H1 (cell line): ENCODE measurements at regions not wholly inside any gene's neighbourhood (a gene's known extent, or its start where the extent isn't known, plus 50 kb on each side); places are given as distances from the start of the nearest gene placed in this dataset.

Experiments used
- CTCF ChIA-PET: fragments of 300-600 bp; sonication (Branson Sonifier 250); formaldehyde crosslinking; loops from one replicate; lab custom pipeline; 2021; ENCODE audit not compliant: partially characterized antibody; lab: Charles Lee
- POLR2A ChIA-PET: fragments of 300-600 bp; sonication (Branson Sonifier 250); formaldehyde crosslinking; loops from one replicate; lab custom pipeline; 2021; ENCODE audit warnings: inconsistent platforms; ENCODE audit not compliant: partially characterized antibody; lab: Charles Lee
- DNase-seq, 2 experiments: peaks; one replicate each; pipeline versions ENCODE4 v3.0.0 to v3.0.0-alpha.2; 2010 to 2022; ENCODE audit warnings: low spot score in 2 of 2, low read depth in 1 of 2, mixed read lengths in 1 of 2
- FAIRE-seq: peaks from 2 replicates; lab custom pipeline; 2011; peaks lifted over from hg19 to GRCh38; lab: Jason Lieb, UNC
- H2AFZ ChIP-seq: 2 replicates; pipeline ENCODE4 v1.8.1; 2012; ENCODE audit warnings: low read length, inconsistent platforms
- H2AK5ac ChIP-seq: 2 replicates; pipeline ENCODE4 v1.6.1; 2013; ENCODE audit warnings: low read depth, low read length
- H2BK120ac ChIP-seq: replicated peaks from 2 replicates; pipeline ENCODE3; 2013; ENCODE audit warnings: low read depth, low read length, inconsistent platforms
- H2BK12ac ChIP-seq: 2 replicates; pipeline ENCODE4 v1.6.1; 2013; ENCODE audit warnings: low read depth, low read length
- H2BK15ac ChIP-seq: 2 replicates; pipeline ENCODE4 v1.6.1; 2013; ENCODE audit warnings: low read length
- H2BK20ac ChIP-seq: 2 replicates; pipeline ENCODE4 v1.6.1; 2013; ENCODE audit warnings: low read length
- H2BK5ac ChIP-seq: 2 replicates; pipeline ENCODE4 v1.6.1; 2013; ENCODE audit warnings: low read depth, low read length
- H3K14ac ChIP-seq: 2 replicates; pipeline ENCODE4 v1.6.1; 2013; ENCODE audit warnings: inconsistent platforms; ENCODE audit not compliant: insufficient read length
- H3K18ac ChIP-seq: 2 replicates; pipeline ENCODE4 v1.6.1; 2013; ENCODE audit warnings: low read length; ENCODE audit errors: extremely low read depth
- H3K23ac ChIP-seq: 2 replicates; pipeline ENCODE4 v1.6.1; 2013; ENCODE audit warnings: inconsistent platforms; ENCODE audit not compliant: insufficient read length
- H3K23me2 ChIP-seq: 2 replicates; pipeline ENCODE4 v1.6.1; 2013; ENCODE audit warnings: low read depth, low read length
- H3K27ac ChIP-seq: 2 replicates; pipeline ENCODE4 v1.6.1; 2011; ENCODE audit warnings: low read depth, low read length, inconsistent platforms
- H3K27me3 ChIP-seq, 4 experiments: replicated peaks in 1 of 4; 1 replicate in 1 of 4; 2 replicates in 3 of 4; pipeline versions ENCODE4 v1.6.1 to v1.8.1; 2011 to 2013; ENCODE audit warnings: low read length in 3 of 4, mild to moderate bottlenecking in 3 of 4, inconsistent platforms in 2 of 4, mixed read lengths in 2 of 4, moderate library complexity in 1 of 4; ENCODE audit not compliant: control insufficient read depth in 3 of 4, insufficient read depth in 3 of 4; ENCODE audit errors: extremely low read depth in 1 of 4
- H3K36me3 ChIP-seq, 4 experiments: 2 replicates each; pipeline versions ENCODE4 v1.6.1 to v1.8.1; 2011 to 2013; ENCODE audit warnings: mild to moderate bottlenecking in 4 of 4, low read length in 3 of 4, moderate library complexity in 2 of 4, control low read depth in 1 of 4, inconsistent platforms in 1 of 4; ENCODE audit not compliant: insufficient read depth in 4 of 4, control insufficient read depth in 2 of 4
- H3K4ac ChIP-seq: replicated peaks from 2 replicates; pipeline ENCODE3; 2013; ENCODE audit warnings: low read length, low read depth, mixed read lengths, inconsistent platforms; ENCODE audit not compliant: insufficient read length
- H3K4me1 ChIP-seq, 4 experiments: replicated peaks in 1 of 4; 1 replicate in 1 of 4; 2 replicates in 3 of 4; pipeline versions ENCODE4 v1.6.1 to v1.8.1; 2011 to 2013; ENCODE audit warnings: low read length in 3 of 4, inconsistent platforms in 2 of 4, mixed read lengths in 1 of 4; ENCODE audit not compliant: insufficient read depth in 4 of 4, control insufficient read depth in 3 of 4
- H3K4me2 ChIP-seq, 2 experiments: 2 replicates each; pipeline versions ENCODE4 v1.6.1 to v1.8.1; 2011 to 2013; ENCODE audit warnings: low read depth in 2 of 2, low read length in 2 of 2, control low read depth in 1 of 2, inconsistent platforms in 1 of 2, mild to moderate bottlenecking in 1 of 2; ENCODE audit not compliant: insufficient read depth in 1 of 2
- H3K4me3 ChIP-seq, 4 experiments: fragments of 200-600, 300-600 bp in 1 of 4; sonication (generic), shearing (Covaris generic), sonication (Bioruptor Twin) in 1 of 4; 2 replicates each; pipeline versions ENCODE4 v1.5.1 to v1.8.1; 2011 to 2016; ENCODE audit warnings: low read length in 4 of 4, low read depth in 3 of 4, control low read depth in 2 of 4, inconsistent platforms in 2 of 4, mild to moderate bottlenecking in 2 of 4, mixed read lengths in 1 of 4, moderate library complexity in 1 of 4; ENCODE audit not compliant: insufficient read depth in 2 of 4; ENCODE audit errors: extremely low read depth in 1 of 4
- H3K56ac ChIP-seq: replicated peaks from 2 replicates; pipeline ENCODE3; 2013; ENCODE audit warnings: low read depth, mild to moderate bottlenecking, mixed read lengths, low read length, inconsistent platforms; ENCODE audit not compliant: insufficient read length
- H3K79me1 ChIP-seq: 2 replicates; pipeline ENCODE4 v1.6.1; 2013; ENCODE audit warnings: low read depth, low read length, control low read depth
- H3K79me2 ChIP-seq, 2 experiments: 2 replicates each; pipeline versions ENCODE4 v1.6.1 to v1.8.1; 2012 to 2013; ENCODE audit warnings: low read length in 2 of 2, mild to moderate bottlenecking in 2 of 2, inconsistent platforms in 1 of 2; ENCODE audit not compliant: insufficient read depth in 2 of 2, control insufficient read depth in 1 of 2
- H3K9ac ChIP-seq, 4 experiments: replicated peaks in 1 of 4; 1 replicate in 1 of 4; 2 replicates in 3 of 4; pipeline versions ENCODE4 v1.6.1 to v1.8.1; 2011 to 2013; ENCODE audit warnings: low read depth in 3 of 4, low read length in 3 of 4, control low read depth in 2 of 4, mild to moderate bottlenecking in 2 of 4, moderate library complexity in 2 of 4, inconsistent platforms in 1 of 4; ENCODE audit errors: extremely low read depth in 1 of 4
- H3K9me3 ChIP-seq, 2 experiments: 2 replicates each; pipeline versions ENCODE4 v1.6.1 to v1.8.1; 2012 to 2013; ENCODE audit warnings: mild to moderate bottlenecking in 2 of 2, moderate library complexity in 2 of 2, control low read depth in 1 of 2, inconsistent platforms in 1 of 2, low read depth in 1 of 2, low read length in 1 of 2, mixed read lengths in 1 of 2; ENCODE audit not compliant: insufficient read depth in 2 of 2
- H4K20me1 ChIP-seq, 2 experiments: replicated peaks in 1 of 2; 2 replicates each; pipeline versions ENCODE3 to v1.8.1; 2011 to 2013; ENCODE audit warnings: inconsistent platforms in 2 of 2, low read length in 2 of 2, mild to moderate bottlenecking in 1 of 2; ENCODE audit not compliant: insufficient read depth in 2 of 2, control insufficient read depth in 1 of 2
- H4K5ac ChIP-seq: 2 replicates; pipeline ENCODE4 v1.6.1; 2013; ENCODE audit warnings: low read length, low read depth, mixed read lengths, inconsistent platforms; ENCODE audit not compliant: insufficient read length
- H4K8ac ChIP-seq: 2 replicates; pipeline ENCODE4 v1.8.0; 2013; ENCODE audit warnings: mild to moderate bottlenecking, moderate library complexity, low read length, inconsistent platforms; ENCODE audit not compliant: insufficient read depth; ENCODE audit errors: extremely low read depth
- H4K91ac ChIP-seq: replicated peaks from 2 replicates; pipeline ENCODE3; 2013; ENCODE audit warnings: low read length, mixed read lengths, inconsistent platforms; ENCODE audit not compliant: insufficient read length
- BACH1 ChIP-seq: IDR thresholded peaks from 2 replicates; pipeline ENCODE4 v1.6.1; 2012; ENCODE audit warnings: low read length, improper control_type of control experiment
- CTCF ChIP-seq, 3 experiments: IDR thresholded peaks; 1 replicate in 2 of 3; 2 replicates in 1 of 3; pipeline versions ENCODE4 v1.5.1 to v1.6.1; 2011; ENCODE audit warnings: low read length in 3 of 3, mild to moderate bottlenecking in 3 of 3, inconsistent platforms in 2 of 3, low read depth in 1 of 3, moderate library complexity in 1 of 3; ENCODE audit not compliant: insufficient read depth in 1 of 3; ENCODE audit errors: control extremely low read depth in 1 of 3
- WGBS, 2 experiments: shearing (Covaris generic) in 1 of 2; methylation state at CpG; one replicate each; pipeline versions ENCODE4 v1.1.6 to v1.1.7; 2013 to 2015; ENCODE audit warnings: low lambda C conversion rate in 2 of 2, mixed read lengths in 2 of 2, inconsistent platforms in 1 of 2, low coverage in 1 of 2, missing lambda C conversion rate in 1 of 2; ENCODE audit not compliant: insufficient replicate concordance in 2 of 2, insufficient coverage in 1 of 2, insufficient read length in 1 of 2; ENCODE audit errors: extremely low coverage in 1 of 2, missing lambda C conversion rate in 1 of 2; 5-methylcytosine and 5-hydroxymethylcytosine counted together

- no peak overlapping the region for H2BK15ac ChIP-seq
- no peak overlapping the region for H4K5ac ChIP-seq
- no peak overlapping the region; the same call in 1 of the 2 replicates for H2AK5ac ChIP-seq
- H3K4ac ChIP-seq: no peak overlapping the region
- no peak overlapping the region for H2BK12ac ChIP-seq
- H3K27me3 ChIP-seq: peaks cover 0 to 5% (median 3%) of the 10 kb centered on the region in 4 experiments; a peak in 2 of 7 replicates
- no peaks in the 10 kb centered on the region for H3K79me1 ChIP-seq
- H4K8ac ChIP-seq: no peak overlapping the region
- H2BK5ac ChIP-seq: no peak overlapping the region
- no peak overlapping the region for H3K14ac ChIP-seq
- FAIRE-seq (no peak), DNase-seq (peak in 1 of 2 experiments; percentile 44)
- no peak overlapping the region for H2BK20ac ChIP-seq
- peaks cover 0 to 8% (median 4%) of the 10 kb centered on the region in 4 experiments; a peak in 4 of 7 replicates for H3K4me1 ChIP-seq
- ChIA-PET POLR2A (no interaction called here), CTCF (interaction anchor here (0.6 kb wide), 2 partner anchors 260 to 925 kb away, joined by 3 read pairs; no protein-coding TSS in a partner anchor)
- H3K18ac ChIP-seq: no peak overlapping the region
- H3K9ac ChIP-seq: no peak overlapping the region
- H3K27ac ChIP-seq: no peak overlapping the region
- no peak overlapping the region for H4K91ac ChIP-seq
- no peak overlapping the region for H3K4me3 ChIP-seq
- WGBS, 2 experiments: 81% methylated on average over 12 of the region's 12 CpGs; no CpG with 5 or more reads in 1 of the 2 experiments
- H4K20me1 ChIP-seq: peaks cover 0 to 4% of the 10 kb centered on the region in 2 experiments
- H3K23ac ChIP-seq: no peak overlapping the region
- H3K23me2 ChIP-seq: peaks cover 3% of the 10 kb centered on the region
- H2BK120ac ChIP-seq: no peak overlapping the region
- H3K36me3 ChIP-seq: no peaks in the 10 kb centered on the region; a peak in 1 of 8 replicates
- H3K4me2 ChIP-seq: no peak overlapping the region
- H3K56ac ChIP-seq: no peak overlapping the region
- no peaks in the 10 kb centered on the region for H3K79me2 ChIP-seq
- H3K9me3 ChIP-seq: no peaks in the 10 kb centered on the region; a peak in 1 of 4 replicates
- no peak overlapping the region for H2AFZ ChIP-seq
- TF ChIP-seq BACH1 (no peak), CTCF (IDR thresholded peaks at IDR 0.05; ENCODE audit: control extremely low read depth in 1 of 3, insufficient read depth in 1 of 3, low read depth in 1 of 3, low read length in 3 of 3) (peak in 2 of 3 experiments; percentile 1 to 20; a peak in 1 of 4 replicates)
These were observed 343.1 kb downstream of the TEX29 start for GRCh38 chr13:111663505-111663904.
